Suppressor macrophage treated with lipopolysaccharide for 1 hour (primary cell): ENCODE measurements at regions not wholly inside any gene's neighbourhood (a gene's known extent, or its start where the extent isn't known, plus 50 kb on each side); places are given as distances from the start of the nearest gene placed in this dataset.

Experiments used
- DNase-seq, 3 donors: peaks; one replicate each; pipeline ENCODE4 v3.0.0-alpha.2; 2020 to 2022

- no peak for DNase-seq
Measured at GRCh38 chr3:35537265-35537664, 102.1 kb upstream of the ARPP21 start.

GRCh38 chr3:35544976-35545375 is 94.3 kb upstream of the ARPP21 start:
- DNase-seq = no peak

GRCh38 chr3:35549690-35550089 is 89.6 kb upstream of the ARPP21 start:
- no peak for DNase-seq

- no peak for DNase-seq
Measured at GRCh38 chr3:35562141-35562540, 77.2 kb upstream of the ARPP21 start.

- no peak for DNase-seq
Measured at GRCh38 chr3:35565048-35565447, 74.3 kb upstream of the ARPP21 start.
